Smooth muscle cell (in vitro differentiated cells): ENCODE measurements at regions not wholly inside any gene's neighbourhood (a gene's known extent, or its start where the extent isn't known, plus 50 kb on each side); places are given as distances from the start of the nearest gene placed in this dataset.

Experiments used
- DNase-seq: peaks from one replicate; lab custom pipeline; 2025; ENCODE audit not compliant: unreplicated experiment; lab: John Stamatoyannopoulos, UW
- H2AFZ ChIP-seq: fragments of 200-600 bp; sonication (generic); 2 replicates; pipeline ENCODE4 v1.6.0; 2016; ENCODE audit warnings: antibody characterized with exemption, low read depth, mild to moderate bottlenecking
- H3F3A ChIP-seq: fragments of 200-600 bp; sonication (generic); 2 replicates; pipeline ENCODE4 v1.6.0; 2017; ENCODE audit warnings: antibody characterized with exemption, low read depth
- H3K27ac ChIP-seq: fragments of 200-600 bp; sonication (generic); 2 replicates; pipeline ENCODE4 v1.5.1; 2016; ENCODE audit warnings: low read depth, mild to moderate bottlenecking
- H3K27me3 ChIP-seq: fragments of 200-600 bp; sonication (generic); 2 replicates; pipeline ENCODE4 v1.6.1; 2016; ENCODE audit warnings: low read depth, mild to moderate bottlenecking
- H3K36me3 ChIP-seq: fragments of 200-600 bp; sonication (generic); 2 replicates; pipeline ENCODE4 v1.5.1; 2016; ENCODE audit warnings: low read depth
- H3K4me1 ChIP-seq: fragments of 200-600 bp; sonication (generic); 2 replicates; pipeline ENCODE4 v1.5.1; 2016; ENCODE audit warnings: low read depth
- H3K4me2 ChIP-seq: fragments of 200-600 bp; sonication (generic); 2 replicates; pipeline ENCODE4 v1.6.0; 2016; ENCODE audit warnings: mild to moderate bottlenecking
- H3K4me3 ChIP-seq: fragments of 200-600 bp; sonication (generic); 2 replicates; pipeline ENCODE4 v1.5.1; 2016; ENCODE audit warnings: mild to moderate bottlenecking
- H3K79me2 ChIP-seq: fragments of 200-600 bp; sonication (generic); 2 replicates; pipeline ENCODE4 v1.6.0; 2016; ENCODE audit warnings: low read depth, mild to moderate bottlenecking
- H3K9ac ChIP-seq: fragments of 200-600 bp; sonication (generic); 2 replicates; pipeline ENCODE4 v1.6.0; 2016; ENCODE audit warnings: low read depth
- H3K9me3 ChIP-seq: fragments of 200-600 bp; sonication (generic); replicated peaks from 2 replicates; pipeline ENCODE4 v1.5.1; 2016; ENCODE audit warnings: low read depth
- H4K20me1 ChIP-seq: fragments of 200-600 bp; sonication (generic); 2 replicates; pipeline ENCODE4 v1.6.0; 2016; ENCODE audit warnings: low read depth
- WGBS: methylation state at CpG from one replicate; pipeline ENCODE4 v1.1.7; 2016; ENCODE audit warnings: low lambda C conversion rate; 5-methylcytosine and 5-hydroxymethylcytosine counted together
- TF ChIP-seq, protein P1 (sequence below): fragments of 200-600 bp; sonication (generic); IDR thresholded peaks from 2 replicates; pipeline ENCODE4 v1.5.1; 2017; ENCODE audit warnings: borderline replicate concordance, mild to moderate bottlenecking, antibody characterized with exemption; ENCODE audit not compliant: insufficient read depth, poor library complexity, severe bottlenecking

DNA sequence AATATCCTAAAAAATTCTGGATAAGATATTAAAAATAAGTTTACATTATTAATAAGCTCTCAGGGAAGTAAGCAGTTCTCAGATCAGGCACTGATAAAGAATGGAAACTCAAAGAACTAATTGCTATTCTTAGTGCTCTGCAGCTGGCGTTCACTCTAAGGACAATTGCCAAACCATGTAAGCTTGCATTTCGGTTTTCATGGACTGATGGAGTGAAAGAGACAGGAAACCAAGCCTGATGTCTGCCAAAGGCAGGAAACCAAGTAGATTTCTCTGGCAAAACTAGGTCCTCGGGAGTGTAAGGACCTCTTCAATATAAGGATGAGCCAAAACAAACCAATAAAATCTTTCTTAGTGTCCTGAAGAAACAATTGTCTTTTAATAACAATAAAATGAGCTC is 355.2 kb downstream of the RAB38 start:
- no peak overlapping the region for H3K9ac ChIP-seq
- no peaks in the 10 kb centered on the region for H3F3A ChIP-seq
- no peak for DNase-seq
- H3K4me3 ChIP-seq = no peak overlapping the region
- no peaks in the 10 kb centered on the region for H3K79me2 ChIP-seq
- H2AFZ ChIP-seq = no peak overlapping the region
- no peaks in the 10 kb centered on the region for H3K9me3 ChIP-seq
- no peaks in the 10 kb centered on the region for H3K36me3 ChIP-seq
- no peaks in the 10 kb centered on the region for H3K4me1 ChIP-seq
- H3K27ac ChIP-seq = no peak overlapping the region
- 83% methylated on average over 3 of the region's 3 CpGs for WGBS
- TF ChIP-seq, protein P1, sequence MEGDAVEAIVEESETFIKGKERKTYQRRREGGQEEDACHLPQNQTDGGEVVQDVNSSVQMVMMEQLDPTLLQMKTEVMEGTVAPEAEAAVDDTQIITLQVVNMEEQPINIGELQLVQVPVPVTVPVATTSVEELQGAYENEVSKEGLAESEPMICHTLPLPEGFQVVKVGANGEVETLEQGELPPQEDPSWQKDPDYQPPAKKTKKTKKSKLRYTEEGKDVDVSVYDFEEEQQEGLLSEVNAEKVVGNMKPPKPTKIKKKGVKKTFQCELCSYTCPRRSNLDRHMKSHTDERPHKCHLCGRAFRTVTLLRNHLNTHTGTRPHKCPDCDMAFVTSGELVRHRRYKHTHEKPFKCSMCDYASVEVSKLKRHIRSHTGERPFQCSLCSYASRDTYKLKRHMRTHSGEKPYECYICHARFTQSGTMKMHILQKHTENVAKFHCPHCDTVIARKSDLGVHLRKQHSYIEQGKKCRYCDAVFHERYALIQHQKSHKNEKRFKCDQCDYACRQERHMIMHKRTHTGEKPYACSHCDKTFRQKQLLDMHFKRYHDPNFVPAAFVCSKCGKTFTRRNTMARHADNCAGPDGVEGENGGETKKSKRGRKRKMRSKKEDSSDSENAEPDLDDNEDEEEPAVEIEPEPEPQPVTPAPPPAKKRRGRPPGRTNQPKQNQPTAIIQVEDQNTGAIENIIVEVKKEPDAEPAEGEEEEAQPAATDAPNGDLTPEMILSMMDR = no peak
- H3K4me2 ChIP-seq = no peak overlapping the region
- no peaks in the 10 kb centered on the region for H3K27me3 ChIP-seq
- no peaks in the 10 kb centered on the region for H4K20me1 ChIP-seq

DNA sequence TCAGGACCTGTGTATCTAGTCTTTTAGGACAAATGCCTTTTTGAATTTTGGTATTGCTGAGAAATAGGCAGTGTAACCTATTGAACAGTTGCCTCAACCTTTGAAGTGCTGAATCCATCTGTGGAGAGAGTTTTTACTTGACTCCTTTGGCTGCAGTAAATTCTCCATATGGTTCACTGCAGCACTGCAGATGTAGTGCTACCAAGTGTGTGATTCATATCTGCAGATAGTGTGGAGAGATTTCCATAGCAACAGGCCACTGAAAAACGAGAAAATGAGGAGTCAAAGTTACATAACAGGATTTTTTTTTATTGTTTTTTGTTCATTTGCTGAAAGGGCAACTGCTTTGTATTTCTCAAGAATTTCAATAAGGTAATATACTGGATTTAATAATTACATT is 356.1 kb downstream of the RAB38 start:
- H3K4me3 ChIP-seq = no peak overlapping the region
- H3K79me2 ChIP-seq = no peaks in the 10 kb centered on the region
- H3K36me3 ChIP-seq = no peaks in the 10 kb centered on the region
- H3K9me3 ChIP-seq = no peaks in the 10 kb centered on the region
- H3K27ac ChIP-seq = no peak overlapping the region
- H4K20me1 ChIP-seq = no peaks in the 10 kb centered on the region
- no peak for DNase-seq
- no peak overlapping the region for H3K9ac ChIP-seq
- no peak overlapping the region for H2AFZ ChIP-seq
- H3F3A ChIP-seq = no peaks in the 10 kb centered on the region
- TF ChIP-seq, protein P1 = no peak
- 14% methylated on average over 1 of the region's 1 CpG for WGBS
- H3K27me3 ChIP-seq = no peaks in the 10 kb centered on the region
- no peak overlapping the region for H3K4me2 ChIP-seq
- no peaks in the 10 kb centered on the region for H3K4me1 ChIP-seq

DNA sequence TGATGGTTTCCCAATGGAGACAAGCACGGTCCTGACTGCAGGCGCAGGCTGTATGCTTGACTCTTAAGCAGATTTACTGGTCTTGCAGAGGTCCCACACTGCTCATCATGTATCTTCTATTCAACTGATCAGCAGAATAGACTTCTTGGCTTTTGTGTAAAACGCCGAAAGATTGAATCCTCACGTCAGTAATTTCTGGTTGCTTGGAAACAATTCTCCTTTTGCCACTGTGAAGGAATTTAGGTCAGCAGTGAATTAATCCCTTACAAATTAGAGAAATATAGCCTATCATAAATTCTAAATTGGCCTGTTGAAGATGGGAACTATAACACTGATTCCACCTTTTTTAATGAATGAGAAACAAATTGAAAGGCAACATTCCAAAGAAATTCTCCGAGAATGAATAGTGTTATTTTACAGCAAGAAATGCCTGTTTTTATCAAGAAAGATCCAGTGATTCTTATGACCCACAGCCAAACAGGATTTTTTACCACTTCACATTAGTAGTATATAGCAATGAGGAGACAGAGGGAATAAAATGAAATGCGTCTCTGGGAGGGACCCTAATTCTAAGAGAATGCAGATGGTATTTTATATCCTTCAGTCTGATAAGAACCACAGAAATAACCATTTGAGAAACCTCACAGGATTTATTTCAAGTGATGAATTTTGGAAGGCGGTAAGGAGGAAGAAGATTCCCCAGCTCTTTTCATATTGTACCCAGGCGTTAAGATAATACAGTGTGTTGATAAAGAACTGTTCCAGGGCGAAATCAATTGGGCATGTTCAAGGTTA is 362.5 kb downstream of the RAB38 start:
- WGBS = 82% methylated on average over 10 of the region's 10 CpGs

More for the DNA sequence above, 362.5 kb downstream of the RAB38 start:
- Histone ChIP-seq H3K9me3 (no peaks in the 10 kb centered on the region), H3K27ac (no peak overlapping the region), H3K27me3 (no peaks in the 10 kb centered on the region), H3K79me2 (no peaks in the 10 kb centered on the region), H3K4me1 (no peaks in the 10 kb centered on the region), H4K20me1 (no peaks in the 10 kb centered on the region), H3K36me3 (no peaks in the 10 kb centered on the region), H2AFZ (no peak overlapping the region), H3F3A (no peaks in the 10 kb centered on the region), H3K4me3 (no peak overlapping the region), H3K9ac (no peak overlapping the region), H3K4me2 (no peak overlapping the region)
- TF ChIP-seq, protein P1 = no peak
- DNase-seq = no peak
